Testis (tissue), 2 donors: ENCODE measurements at regions not wholly inside any gene's neighbourhood (a gene's known extent, or its start where the extent isn't known, plus 50 kb on each side); places are given as distances from the start of the nearest gene placed in this dataset.

Experiments used
- POLR2A ChIP-seq: fragments of 450-650 bp; IDR thresholded peaks from one replicate; pipeline ENCODE4 v1.6.1; 2017; ENCODE audit warnings: antibody characterized with exemption, mild to moderate bottlenecking, moderate library complexity
- TF ChIP-seq, protein P1 (sequence below), 3 experiments: fragments of 450-650 bp in 2 of 3; fragments of 200-600 bp in 1 of 3; sonication (generic) in 1 of 3; IDR thresholded peaks; one replicate each; pipeline ENCODE4 v1.5.1; 2016 to 2019; ENCODE audit warnings: antibody characterized with exemption in 3 of 3, mild to moderate bottlenecking in 2 of 3, moderate library complexity in 1 of 3

GRCh38 chr12:116456330-116457082, 102.7 kb upstream of the MAP1LC3B2 start:
- TF ChIP-seq, protein P1, sequence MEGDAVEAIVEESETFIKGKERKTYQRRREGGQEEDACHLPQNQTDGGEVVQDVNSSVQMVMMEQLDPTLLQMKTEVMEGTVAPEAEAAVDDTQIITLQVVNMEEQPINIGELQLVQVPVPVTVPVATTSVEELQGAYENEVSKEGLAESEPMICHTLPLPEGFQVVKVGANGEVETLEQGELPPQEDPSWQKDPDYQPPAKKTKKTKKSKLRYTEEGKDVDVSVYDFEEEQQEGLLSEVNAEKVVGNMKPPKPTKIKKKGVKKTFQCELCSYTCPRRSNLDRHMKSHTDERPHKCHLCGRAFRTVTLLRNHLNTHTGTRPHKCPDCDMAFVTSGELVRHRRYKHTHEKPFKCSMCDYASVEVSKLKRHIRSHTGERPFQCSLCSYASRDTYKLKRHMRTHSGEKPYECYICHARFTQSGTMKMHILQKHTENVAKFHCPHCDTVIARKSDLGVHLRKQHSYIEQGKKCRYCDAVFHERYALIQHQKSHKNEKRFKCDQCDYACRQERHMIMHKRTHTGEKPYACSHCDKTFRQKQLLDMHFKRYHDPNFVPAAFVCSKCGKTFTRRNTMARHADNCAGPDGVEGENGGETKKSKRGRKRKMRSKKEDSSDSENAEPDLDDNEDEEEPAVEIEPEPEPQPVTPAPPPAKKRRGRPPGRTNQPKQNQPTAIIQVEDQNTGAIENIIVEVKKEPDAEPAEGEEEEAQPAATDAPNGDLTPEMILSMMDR (IDR thresholded peaks at IDR 0.05): no peak
- no peak for TF ChIP-seq POLR2A
